Ovary (tissue), 7 donors: ENCODE measurements at regions not wholly inside any gene's neighbourhood (a gene's known extent, or its start where the extent isn't known, plus 50 kb on each side); places are given as distances from the start of the nearest gene placed in this dataset.

Experiments used
- DNase-seq, 5 donors: peaks; one replicate each; pipeline ENCODE4 v3.0.0-alpha.2; 2019 to 2020
- H3K27ac ChIP-seq, 2 donors: fragments of 200-600 bp; one replicate each; pipeline versions ENCODE4 v1.5.1 to v1.8.0; 2019 to 2022
- H3K27me3 ChIP-seq: fragments of 200-600 bp; one replicate; pipeline ENCODE4 v1.8.0; 2022
- H3K36me3 ChIP-seq: fragments of 200-600 bp; sonication (generic); one replicate; pipeline ENCODE4 v1.5.1; 2019
- H3K4me1 ChIP-seq: one replicate; pipeline ENCODE4 v1.8.1; 2013; ENCODE audit warnings: mild to moderate bottlenecking, moderate library complexity; ENCODE audit not compliant: insufficient read depth
- H3K4me3 ChIP-seq: fragments of 200-600 bp; sonication (generic); one replicate; pipeline ENCODE4 v1.5.1; 2017
- H3K9me3 ChIP-seq, 2 donors: fragments of 200-600 bp in 1 of 2; sonication (generic) in 1 of 2; one replicate each; pipeline versions ENCODE4 v1.5.1 to v1.8.1; 2013 to 2019; ENCODE audit warnings: mild to moderate bottlenecking in 1 of 2, moderate library complexity in 1 of 2
- EP300 ChIP-seq: sonication (generic); formaldehyde crosslinking; IDR thresholded peaks from one replicate; pipeline ENCODE4 v1.6.1; 2017; ENCODE audit warnings: antibody characterized with exemption
- POLR2A ChIP-seq: fragments of 450-650 bp; IDR thresholded peaks from one replicate; pipeline ENCODE4 v1.6.1; 2017; ENCODE audit warnings: antibody characterized with exemption, mild to moderate bottlenecking, moderate library complexity
- WGBS, 3 donors: extraction: QIAGEN DNeasy Blood & Tissue Kit in 1 of 3; methylation state at CpG; one replicate each; pipeline versions ENCODE4 v1.1.5 to v1.1.7; 2013 to 2017; 5-methylcytosine and 5-hydroxymethylcytosine counted together
- intact Hi-C, 4 donors: fragments of 100-400 bp; cut with DNase I; formaldehyde crosslinking; loops; one replicate each; pipeline versions ENCODE4 v1.11.0 to v1.15.1; 2022 to 2023
- TF ChIP-seq, protein P1 (sequence below), 3 donors: fragments of 450-650 bp in 2 of 3; fragments of 200-600 bp in 1 of 3; IDR thresholded peaks; one replicate each; pipeline versions ENCODE4 v1.5.1 to v1.8.0; 2016 to 2022; ENCODE audit warnings: antibody characterized with exemption in 3 of 3, mild to moderate bottlenecking in 1 of 3
- donor health status: DM: no; HTN: no; CAD: no; lungs with moderate emphysema.
- donor health status: DM: no; HTN: no; CAD: no.
- donor health status: Bipolar disorder and iron deficiency.
- donor health status: DM: no; HTN: no; CAD: no.
- donor health status: DM: yes; HTN: yes; CAD: no.

DNA sequence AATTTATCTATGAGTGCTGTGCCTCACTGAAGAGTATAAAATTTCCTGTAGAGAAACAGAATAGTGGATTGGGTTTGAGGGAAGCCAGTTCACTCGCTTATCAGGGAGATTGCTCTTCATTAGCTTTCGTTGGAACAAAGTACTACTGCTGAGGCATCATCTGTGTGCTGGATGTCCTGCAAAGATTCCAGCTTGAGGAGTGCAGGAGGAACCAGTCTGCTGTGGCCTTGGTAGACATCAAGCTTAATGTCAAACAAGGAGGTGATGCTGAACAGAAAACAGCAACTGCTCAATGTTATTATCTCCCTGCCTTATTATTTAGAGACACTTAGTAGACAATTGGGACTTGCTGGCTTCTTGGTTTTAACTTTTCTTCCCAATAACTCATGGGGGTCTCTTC is 297.5 kb upstream of the DPH6 start:
- DNase-seq = no peak
- Histone ChIP-seq H3K9me3 (no peaks in the 10 kb centered on the region), H3K27ac (no peak overlapping the region), H3K27me3 (no peaks in the 10 kb centered on the region), H3K36me3 (no peaks in the 10 kb centered on the region), H3K4me3 (no peak overlapping the region), H3K4me1 (no peaks in the 10 kb centered on the region)
- WGBS, 3 donors = 24 to 43% (median 31%) methylated on average over 2 of the region's 2 CpGs
- intact Hi-C loops = no loop called here
- TF ChIP-seq, protein P1, sequence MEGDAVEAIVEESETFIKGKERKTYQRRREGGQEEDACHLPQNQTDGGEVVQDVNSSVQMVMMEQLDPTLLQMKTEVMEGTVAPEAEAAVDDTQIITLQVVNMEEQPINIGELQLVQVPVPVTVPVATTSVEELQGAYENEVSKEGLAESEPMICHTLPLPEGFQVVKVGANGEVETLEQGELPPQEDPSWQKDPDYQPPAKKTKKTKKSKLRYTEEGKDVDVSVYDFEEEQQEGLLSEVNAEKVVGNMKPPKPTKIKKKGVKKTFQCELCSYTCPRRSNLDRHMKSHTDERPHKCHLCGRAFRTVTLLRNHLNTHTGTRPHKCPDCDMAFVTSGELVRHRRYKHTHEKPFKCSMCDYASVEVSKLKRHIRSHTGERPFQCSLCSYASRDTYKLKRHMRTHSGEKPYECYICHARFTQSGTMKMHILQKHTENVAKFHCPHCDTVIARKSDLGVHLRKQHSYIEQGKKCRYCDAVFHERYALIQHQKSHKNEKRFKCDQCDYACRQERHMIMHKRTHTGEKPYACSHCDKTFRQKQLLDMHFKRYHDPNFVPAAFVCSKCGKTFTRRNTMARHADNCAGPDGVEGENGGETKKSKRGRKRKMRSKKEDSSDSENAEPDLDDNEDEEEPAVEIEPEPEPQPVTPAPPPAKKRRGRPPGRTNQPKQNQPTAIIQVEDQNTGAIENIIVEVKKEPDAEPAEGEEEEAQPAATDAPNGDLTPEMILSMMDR (IDR thresholded peaks at IDR 0.05) = no peak
- TF ChIP-seq EP300 (no peak), POLR2A (no peak)

DNA sequence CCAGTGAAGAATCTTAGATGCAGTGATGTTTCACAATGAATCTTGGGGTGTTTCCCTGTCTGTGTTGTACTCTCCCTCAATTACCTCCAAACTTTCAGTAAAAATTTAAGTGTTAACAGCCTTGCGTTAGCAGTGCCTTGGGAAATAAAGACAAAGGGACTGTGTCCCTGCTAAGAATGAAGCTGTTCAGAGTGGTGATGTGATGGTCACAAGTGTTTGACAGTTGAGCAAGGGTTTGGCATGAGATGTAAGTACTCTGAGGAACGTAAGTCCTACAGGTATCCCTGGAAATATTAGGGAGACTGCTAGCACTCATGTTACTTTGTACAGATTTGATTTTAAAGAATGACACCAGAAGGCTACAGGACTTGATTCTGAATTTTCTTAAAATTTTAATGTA is 304.3 kb upstream of the DPH6 start:
- Histone ChIP-seq H3K4me1 (no peaks in the 10 kb centered on the region), H3K9me3 (no peaks in the 10 kb centered on the region), H3K36me3 (no peaks in the 10 kb centered on the region), H3K4me3 (no peak overlapping the region), H3K27me3 (no peaks in the 10 kb centered on the region), H3K27ac (no peak overlapping the region)
- no peak for TF ChIP-seq POLR2A
- TF ChIP-seq, protein P1 (IDR thresholded peaks at IDR 0.05) = no peak
- TF ChIP-seq EP300 = no peak
- DNase-seq = no peak
- 92 to 99% (median 97%) methylated on average over 2 of the region's 2 CpGs for WGBS, 3 donors
- intact Hi-C loops = no loop called here

DNA sequence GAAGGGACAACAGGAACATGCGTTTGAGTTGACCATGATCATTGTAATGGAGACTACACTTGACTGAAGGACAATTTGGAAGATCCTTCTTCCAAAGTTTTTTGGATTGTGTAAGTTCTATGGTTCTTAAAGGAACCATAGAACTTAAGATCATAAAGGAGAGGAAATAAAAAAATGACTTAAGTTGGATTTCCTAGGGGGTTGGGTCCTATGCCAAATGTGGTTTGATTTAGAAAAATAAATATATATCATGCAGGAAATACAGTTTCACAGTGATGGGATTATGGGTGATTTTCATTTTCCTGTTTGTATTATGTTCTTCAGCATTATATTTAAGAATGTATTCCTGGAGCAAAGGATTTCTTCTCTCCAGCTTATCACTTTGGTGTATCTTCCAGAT is 305.5 kb upstream of the DPH6 start:
- intact Hi-C loops = no loop called here
- no peak for DNase-seq
- WGBS, 3 donors = 96 to 100% (median 97%) methylated on average over 1 of the region's 1 CpG
- Histone ChIP-seq H3K4me3 (no peak overlapping the region), H3K27ac (no peak overlapping the region), H3K4me1 (no peaks in the 10 kb centered on the region), H3K36me3 (no peaks in the 10 kb centered on the region), H3K27me3 (no peaks in the 10 kb centered on the region), H3K9me3 (no peaks in the 10 kb centered on the region)
- TF ChIP-seq, protein P1 (IDR thresholded peaks at IDR 0.05) = no peak
- TF ChIP-seq POLR2A = no peak
- TF ChIP-seq EP300 = no peak

DNA sequence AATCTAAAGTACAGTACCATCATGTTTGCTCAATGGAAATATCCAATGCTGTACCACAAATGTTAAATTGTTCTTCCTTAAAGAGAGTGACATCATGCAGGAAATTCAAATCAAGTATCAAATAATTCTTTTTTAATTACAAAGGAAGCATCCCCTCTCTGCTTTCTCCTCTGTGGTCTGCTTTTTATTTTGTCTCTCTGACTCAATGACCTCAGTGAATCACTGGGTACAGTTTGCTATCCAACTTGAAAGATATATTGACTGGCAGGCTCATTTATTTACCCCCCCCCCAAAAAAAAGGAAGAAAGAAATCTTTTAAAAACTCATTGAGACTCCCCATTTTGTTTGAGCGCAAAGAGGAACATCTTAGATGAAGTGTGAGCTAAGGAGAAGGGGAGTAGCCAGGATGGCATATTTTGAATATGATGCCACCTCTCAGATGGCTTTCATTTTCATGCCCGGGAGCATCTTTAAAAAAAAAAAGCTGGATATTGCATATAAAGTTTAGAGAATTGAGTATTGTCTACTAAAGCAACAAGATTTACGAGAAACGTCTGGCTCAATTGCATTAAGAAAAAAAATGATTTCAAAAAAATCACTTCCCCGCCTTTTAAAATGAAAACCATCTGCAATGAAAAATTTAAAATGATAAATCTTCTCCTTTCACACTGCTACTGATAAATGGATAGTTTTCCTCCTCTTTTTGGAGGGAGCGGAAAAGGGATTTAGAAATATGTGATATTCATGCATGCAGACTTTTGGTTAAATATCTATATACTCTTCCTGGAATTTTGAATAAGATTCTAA is 307.1 kb upstream of the DPH6 start:
- DNase-seq = no peak
- intact Hi-C loops = no loop called here
- 55 to 72% (median 71%) methylated on average over 6 of the region's 6 CpGs for WGBS, 3 donors

More for the DNA sequence above, 307.1 kb upstream of the DPH6 start:
- H3K4me3 ChIP-seq = no peak overlapping the region
- H3K4me1 ChIP-seq = no peaks in the 10 kb centered on the region
- no peaks in the 10 kb centered on the region for H3K36me3 ChIP-seq
- TF ChIP-seq, protein P1 (IDR thresholded peaks at IDR 0.05) = no peak
- no peak for TF ChIP-seq POLR2A
- TF ChIP-seq EP300 = no peak
- H3K9me3 ChIP-seq = no peaks in the 10 kb centered on the region
- no peak overlapping the region for H3K27ac ChIP-seq
- H3K27me3 ChIP-seq = no peaks in the 10 kb centered on the region
